ENCODE measurements at regions not wholly inside any gene's neighbourhood (a gene's known extent, or its start where the extent isn't known, plus 50 kb on each side); places are given as distances from the start of the nearest gene placed in this dataset.
"Not testable (repeated sequence)": the region's sequence is repeated elsewhere in the genome, so short reads cannot be mapped to it uniquely, and the experiment has no call there.

GRCh38 chr2:133975676-133976428 is 278.0 kb upstream of the MGAT5 start:
- no peak for DNase-seq (ENCODE audit: low spot score)

DNA sequence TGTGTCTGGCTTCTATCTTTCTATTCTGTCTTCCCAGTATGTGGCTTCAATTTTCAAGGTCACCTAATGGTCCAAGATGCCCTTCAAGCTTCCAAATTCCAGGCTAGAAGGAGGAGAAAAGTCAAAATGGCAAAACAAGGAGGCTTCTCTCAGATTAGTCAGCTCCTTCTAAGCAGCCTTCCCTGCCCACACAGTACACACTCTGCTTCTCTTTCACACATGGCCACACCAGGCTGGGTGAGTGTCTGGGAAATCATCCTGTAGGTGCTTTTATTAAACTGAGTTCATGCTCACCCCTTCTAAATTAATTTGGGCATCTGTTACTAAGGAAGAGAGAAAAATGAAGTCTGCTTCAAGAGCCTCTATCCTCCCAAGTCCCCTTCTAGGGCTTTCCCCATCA is 277.2 kb upstream of the MGAT5 start:
- no peak for DNase-seq (ENCODE audit: low spot score)

DNA sequence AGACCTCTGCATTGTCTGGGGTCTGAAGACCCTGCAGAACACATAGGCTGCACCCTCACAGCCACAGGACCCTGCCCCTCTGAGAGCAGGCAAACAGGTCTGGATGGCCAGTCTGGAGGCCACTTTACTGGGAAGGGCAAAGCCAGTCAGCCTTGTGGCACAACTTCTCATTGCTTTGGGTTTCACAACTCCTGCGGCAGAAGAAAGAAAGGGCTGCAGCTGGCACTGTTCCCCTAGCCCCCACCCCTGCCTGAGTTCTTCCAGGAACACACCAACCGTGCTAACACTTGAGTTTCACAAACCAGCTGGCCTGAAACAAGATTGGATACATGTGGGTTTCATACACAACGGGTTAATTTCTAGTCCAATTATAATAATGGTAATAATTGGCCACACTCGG is 276.5 kb upstream of the MGAT5 start:
- DNase-seq (ENCODE audit: low spot score) = no peak

GRCh38 chr2:133982256-133982655 is 271.6 kb upstream of the MGAT5 start:
- no peak for DNase-seq (ENCODE audit: low spot score)

GRCh38 chr2:133985563-133985962 is 268.3 kb upstream of the MGAT5 start:
- DNase-seq (ENCODE audit: low spot score) = no peak

DNA sequence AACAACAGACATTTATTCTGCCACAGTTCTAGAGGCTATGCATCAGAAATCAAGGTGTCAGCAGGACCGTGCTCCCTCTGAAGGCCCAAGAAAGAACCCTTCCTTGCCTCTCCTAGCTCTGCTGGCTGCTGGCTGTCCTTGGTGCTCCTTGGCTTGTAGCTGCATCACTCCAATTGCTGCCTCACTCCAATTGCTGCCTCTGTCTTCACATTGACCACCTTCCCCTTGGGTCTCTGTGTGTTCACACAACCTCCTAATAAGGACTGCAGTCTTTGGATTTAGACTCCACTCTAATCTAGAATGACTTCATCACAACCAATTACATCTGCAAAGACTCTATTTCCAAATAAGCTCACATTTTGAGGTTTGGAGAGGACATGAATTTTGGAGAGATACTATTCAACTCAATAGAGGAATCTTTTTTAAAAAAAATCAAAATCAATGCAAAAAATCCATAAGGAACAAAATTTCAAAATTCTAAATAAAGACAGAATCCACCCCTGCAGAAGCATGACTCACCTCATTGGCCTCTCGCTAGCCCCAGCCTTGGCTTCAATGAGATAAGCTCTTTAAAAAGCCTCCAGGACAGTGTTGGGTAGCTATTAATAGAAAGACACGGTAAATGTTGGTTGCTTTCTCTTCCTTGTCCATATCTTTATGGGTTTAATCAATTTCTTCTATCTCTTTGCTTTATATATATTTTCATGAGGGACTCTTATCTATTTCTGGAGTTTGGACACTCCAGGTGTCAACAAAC is 267.6 kb upstream of the MGAT5 start:
- no peak for DNase-seq (ENCODE audit: low spot score)

- no peak for DNase-seq (ENCODE audit: low spot score)
Observed at GRCh38 chr2:133986881-133987795, 266.7 kb upstream of the MGAT5 start.

DNA sequence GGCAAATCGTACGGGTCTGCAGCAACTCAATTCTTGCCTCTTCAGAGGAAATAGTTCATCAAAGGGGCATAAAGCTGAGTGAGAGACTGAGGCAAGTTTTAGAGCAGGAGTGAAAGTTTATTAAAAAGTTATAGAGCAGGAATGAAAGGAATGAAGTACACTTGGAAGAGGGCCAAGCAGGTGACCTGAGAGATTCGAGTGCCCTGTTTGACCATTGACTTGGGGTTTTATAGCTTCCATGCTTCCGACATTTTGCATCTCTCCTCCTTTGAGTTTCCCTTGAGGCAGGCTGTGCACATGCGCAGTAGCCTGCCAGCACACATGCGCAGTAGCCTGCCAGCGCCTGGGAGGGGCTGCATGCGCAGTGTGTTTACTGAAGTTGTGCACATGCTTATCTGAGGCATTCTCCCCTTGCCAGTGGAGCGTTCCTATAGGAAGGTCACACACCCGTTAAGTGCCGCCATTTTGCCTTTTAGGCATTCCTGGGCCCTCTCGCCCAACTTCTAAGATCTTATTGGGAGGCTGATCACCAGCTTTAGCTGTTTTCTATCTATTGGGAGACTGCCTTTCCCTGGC is 265.5 kb upstream of the MGAT5 start:
- no peak for DNase-seq (ENCODE audit: low spot score)

GRCh38 chr2:133991606-133992168 is 262.2 kb upstream of the MGAT5 start:
- DNase-seq (ENCODE audit: low spot score) = no peak

- DNase-seq (ENCODE audit: low spot score) = no peak
Observed at GRCh38 chr2:133992454-133992853, 261.4 kb upstream of the MGAT5 start.

DNA sequence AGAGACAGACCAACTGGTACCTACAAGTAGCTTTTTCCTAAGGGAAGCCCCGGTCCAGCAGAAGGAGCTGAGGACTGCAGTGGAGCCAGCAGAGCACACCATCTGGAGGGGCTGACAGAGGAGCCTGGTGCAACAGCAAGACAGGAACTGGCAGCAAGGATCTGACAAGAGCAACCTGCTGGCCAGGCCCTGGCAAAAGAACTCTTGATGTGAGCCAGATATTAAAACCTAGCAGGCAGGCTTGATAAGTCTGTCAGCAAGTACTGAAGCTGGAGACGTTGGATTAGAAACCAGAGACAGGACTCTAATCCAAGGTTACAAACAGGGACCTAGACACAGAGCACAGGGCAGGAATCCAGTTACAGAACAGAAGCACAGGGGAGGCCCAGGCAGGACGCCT is 260.7 kb upstream of the MGAT5 start:
- DNase-seq (ENCODE audit: low spot score) = no peak

- not testable (repeated sequence) for DNase-seq (ENCODE audit: low spot score)
Observed at GRCh38 chr2:133998726-133999125, 255.1 kb upstream of the MGAT5 start.

DNA sequence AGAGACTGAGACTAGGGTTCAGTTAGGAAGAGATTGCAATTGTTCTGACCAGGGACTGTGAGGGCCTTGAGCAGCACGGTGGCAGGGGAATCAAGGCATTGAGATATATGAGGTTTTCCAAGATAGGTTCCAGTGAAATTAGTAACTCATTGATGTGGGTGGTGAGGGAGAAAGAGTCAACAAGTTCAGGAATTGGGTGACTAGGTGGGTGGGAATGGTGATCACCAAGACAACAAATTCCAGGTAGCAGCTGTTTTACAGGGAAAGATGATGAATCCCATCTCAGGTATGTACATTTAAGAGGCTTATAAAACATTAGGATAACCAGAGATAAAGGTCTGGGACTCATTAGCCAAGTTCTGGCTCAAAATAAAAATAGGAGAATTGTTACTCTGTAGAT is 251.5 kb upstream of the MGAT5 start:
- DNase-seq (ENCODE audit: low spot score) = no peak

DNA sequence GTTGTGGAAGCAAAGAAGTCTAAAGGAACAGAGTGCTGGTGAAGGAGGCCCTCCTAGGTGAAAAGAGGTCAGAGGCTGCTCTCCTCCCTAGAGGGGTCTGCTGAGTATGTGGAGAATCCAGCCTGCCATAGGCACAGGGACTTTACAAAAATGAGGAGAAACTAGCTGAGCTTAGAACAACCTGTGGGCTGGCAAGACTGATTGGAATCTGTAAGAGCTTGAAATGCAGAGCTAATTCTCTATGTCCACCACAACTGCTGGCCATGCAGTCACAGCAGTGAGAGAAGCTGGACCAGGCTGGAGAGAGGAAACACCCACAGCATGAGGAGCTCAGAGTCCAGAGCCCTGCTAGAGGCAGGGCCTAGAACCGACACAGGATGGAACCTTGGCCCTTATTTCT is 251.0 kb upstream of the MGAT5 start:
- DNase-seq (ENCODE audit: low spot score) = no peak

- DNase-seq (ENCODE audit: low spot score) = no peak
Observed at GRCh38 chr2:134004467-134004866, 249.4 kb upstream of the MGAT5 start.

GRCh38 chr2:134008837-134009236 is 245.0 kb upstream of the MGAT5 start:
- DNase-seq (ENCODE audit: low spot score) = no peak

- no peak for DNase-seq (ENCODE audit: low spot score)
Observed at GRCh38 chr2:134009440-134009839, 244.4 kb upstream of the MGAT5 start.

- DNase-seq (ENCODE audit: low spot score) = not testable (repeated sequence)
Observed at GRCh38 chr2:134009906-134010305, 244.0 kb upstream of the MGAT5 start.

- no peak for DNase-seq (ENCODE audit: low spot score)
Observed at GRCh38 chr2:134011936-134012586, 241.8 kb upstream of the MGAT5 start.

- no peak for DNase-seq (ENCODE audit: low spot score)
Observed at GRCh38 chr2:134014196-134014960, 239.5 kb upstream of the MGAT5 start.

DNA sequence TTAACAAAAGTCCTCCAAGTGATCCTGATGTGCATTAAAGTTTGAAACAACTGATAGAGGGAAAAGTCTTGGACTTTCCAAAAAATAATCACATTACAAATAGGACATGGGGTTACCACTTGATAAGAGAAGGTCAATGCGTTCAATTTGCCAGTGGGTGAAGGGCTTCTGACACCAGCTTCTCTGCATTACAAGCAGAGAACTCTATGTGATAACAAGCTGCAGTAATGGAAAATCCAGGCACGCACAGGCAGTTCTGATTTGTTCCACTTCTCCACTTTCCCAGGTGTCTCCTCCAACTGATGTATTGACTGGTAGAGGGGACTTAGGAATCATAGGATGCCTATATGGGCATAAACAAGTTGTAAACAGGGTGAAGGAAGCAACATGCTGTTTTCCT is 234.0 kb upstream of the MGAT5 start:
- DNase-seq (ENCODE audit: low spot score) = no peak

Measured in hematopoietic multipotent progenitor cell treated with erythropoietin and hydrocortisone succinate and interleukin-3 and kit ligand, for 15 days (in vitro differentiated cells).